ENCODE measurements at regions not wholly inside any gene's neighbourhood (a gene's known extent, or its start where the extent isn't known, plus 50 kb on each side); places are given as distances from the start of the nearest gene placed in this dataset.

- Histone ChIP-seq H3K27ac (ENCODE audit: low read depth, low read length, poor library complexity, severe bottlenecking) (no peak overlapping the region), H3K9me3 (ENCODE audit: low read depth, low read length, poor library complexity, severe bottlenecking) (no peaks in the 10 kb centered on the region), H3K36me3 (ENCODE audit: insufficient read depth, low read length, poor library complexity, severe bottlenecking) (no peaks in the 10 kb centered on the region), H3K27me3 (replicated peaks; ENCODE audit: insufficient read depth, low read depth, low read length, poor library complexity) (no peaks in the 10 kb centered on the region), H3K4me3 (ENCODE audit: low read depth, low read length, poor library complexity, severe bottlenecking) (no peak overlapping the region), H3K4me1 (ENCODE audit: insufficient read depth, low read length, poor library complexity, severe bottlenecking) (no peaks in the 10 kb centered on the region)
- no TSS peak for BruUV-seq (replicated peaks)
- TF ChIP-seq CTCF (conservative IDR thresholded peaks at IDR 0.05; ENCODE audit: low read depth, low read length), result no peak
- no peak for TF ChIP-seq EZH2 (IDR thresholded peaks at IDR 0.05; ENCODE audit: borderline replicate concordance, low read depth, low read length, poor library complexity, severe bottlenecking)
- intact Hi-C loops (cut with micrococcal nuclease; ENCODE audit: unreplicated experiment), result no loop called here
- CTCF ChIA-PET, result no interaction called here
- POLR2A ChIA-PET (ENCODE audit: low non-redundant PET), result no interaction called here
- DNase-seq (ENCODE audit: low spot score), result no peak
These were observed 254.1 kb downstream of the CNTN3 start for GRCh38 chr3:74360406-74360805.

DNA sequence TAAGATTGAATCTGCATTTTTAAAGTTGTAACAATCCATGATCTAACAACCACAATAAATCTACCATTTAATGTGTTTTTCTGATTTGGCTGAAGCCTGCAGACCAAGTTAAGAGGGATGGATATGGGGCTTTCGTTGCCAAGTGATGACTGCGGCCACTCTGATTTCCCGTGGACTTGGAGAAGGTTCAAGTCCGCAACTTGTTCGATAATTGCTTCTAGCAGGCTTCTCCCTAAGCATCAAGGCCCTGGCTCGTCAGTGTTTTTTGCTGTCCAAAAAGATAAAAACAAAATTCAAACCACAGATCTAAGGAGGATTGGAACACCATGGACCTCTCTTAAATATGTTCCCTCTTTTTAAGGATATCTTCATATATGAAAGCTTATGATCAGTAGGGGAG is 256.6 kb downstream of the CNTN3 start:
- no peak overlapping the region for H3K27ac ChIP-seq (ENCODE audit: low read depth, low read length, poor library complexity, severe bottlenecking)
- intact Hi-C loops (cut with micrococcal nuclease; ENCODE audit: unreplicated experiment), result no loop called here
- TF ChIP-seq EZH2 (IDR thresholded peaks at IDR 0.05; ENCODE audit: borderline replicate concordance, low read depth, low read length, poor library complexity, severe bottlenecking), result no peak
- no peak for TF ChIP-seq CTCF (conservative IDR thresholded peaks at IDR 0.05; ENCODE audit: low read depth, low read length)
- H3K36me3 ChIP-seq (ENCODE audit: insufficient read depth, low read length, poor library complexity, severe bottlenecking), result no peaks in the 10 kb centered on the region
- no peaks in the 10 kb centered on the region for H3K9me3 ChIP-seq (ENCODE audit: low read depth, low read length, poor library complexity, severe bottlenecking)
- DNase-seq (ENCODE audit: low spot score), result no peak
- no peaks in the 10 kb centered on the region for H3K27me3 ChIP-seq (replicated peaks; ENCODE audit: insufficient read depth, low read depth, low read length, poor library complexity)
- ChIA-PET POLR2A (ENCODE audit: low non-redundant PET) (no interaction called here), CTCF (no interaction called here)
- BruUV-seq (replicated peaks), result no TSS peak
- no peaks in the 10 kb centered on the region for H3K4me1 ChIP-seq (ENCODE audit: insufficient read depth, low read length, poor library complexity, severe bottlenecking)
- no peak overlapping the region for H3K4me3 ChIP-seq (ENCODE audit: low read depth, low read length, poor library complexity, severe bottlenecking)

GRCh38 chr3:74353039-74353438 is 261.4 kb downstream of the CNTN3 start:
- BruUV-seq (replicated peaks), result no TSS peak
- DNase-seq (ENCODE audit: low spot score), result no peak
- TF ChIP-seq CTCF (conservative IDR thresholded peaks at IDR 0.05; ENCODE audit: low read depth, low read length), result 0 out of 2 replicates have a peak, but pooled peaks have one; percentile 27
- no peak for TF ChIP-seq EZH2 (IDR thresholded peaks at IDR 0.05; ENCODE audit: borderline replicate concordance, low read depth, low read length, poor library complexity, severe bottlenecking)
- Histone ChIP-seq H3K4me1 (ENCODE audit: insufficient read depth, low read length, poor library complexity, severe bottlenecking) (no peaks in the 10 kb centered on the region), H3K4me3 (ENCODE audit: low read depth, low read length, poor library complexity, severe bottlenecking) (no peak overlapping the region), H3K27me3 (replicated peaks; ENCODE audit: insufficient read depth, low read depth, low read length, poor library complexity) (no peaks in the 10 kb centered on the region), H3K36me3 (ENCODE audit: insufficient read depth, low read length, poor library complexity, severe bottlenecking) (no peaks in the 10 kb centered on the region), H3K9me3 (ENCODE audit: low read depth, low read length, poor library complexity, severe bottlenecking) (no peaks in the 10 kb centered on the region), H3K27ac (ENCODE audit: low read depth, low read length, poor library complexity, severe bottlenecking) (no peak overlapping the region)
- CTCF ChIA-PET, result no interaction called here
- intact Hi-C loops (cut with micrococcal nuclease; ENCODE audit: unreplicated experiment), result no loop called here
- POLR2A ChIA-PET (ENCODE audit: low non-redundant PET), result no interaction called here
